NCI-H2029 treated with DMSO at 0.1 percent for 48 hours (cell line): ENCODE measurements at regions not wholly inside any gene's neighbourhood (a gene's known extent, or its start where the extent isn't known, plus 50 kb on each side); places are given as distances from the start of the nearest gene placed in this dataset.

Experiments used
- DNase-seq: peaks from one replicate; lab custom pipeline; 2025; lab: John Stamatoyannopoulos, UW

- no peak for DNase-seq
Measured at GRCh38 chr11:39294648-39295047, 2164.8 kb downstream of the LRRC4C start.

GRCh38 chr11:39288011-39288410 lies 2171.4 kb downstream of the LRRC4C start:
- DNase-seq = no peak

DNA sequence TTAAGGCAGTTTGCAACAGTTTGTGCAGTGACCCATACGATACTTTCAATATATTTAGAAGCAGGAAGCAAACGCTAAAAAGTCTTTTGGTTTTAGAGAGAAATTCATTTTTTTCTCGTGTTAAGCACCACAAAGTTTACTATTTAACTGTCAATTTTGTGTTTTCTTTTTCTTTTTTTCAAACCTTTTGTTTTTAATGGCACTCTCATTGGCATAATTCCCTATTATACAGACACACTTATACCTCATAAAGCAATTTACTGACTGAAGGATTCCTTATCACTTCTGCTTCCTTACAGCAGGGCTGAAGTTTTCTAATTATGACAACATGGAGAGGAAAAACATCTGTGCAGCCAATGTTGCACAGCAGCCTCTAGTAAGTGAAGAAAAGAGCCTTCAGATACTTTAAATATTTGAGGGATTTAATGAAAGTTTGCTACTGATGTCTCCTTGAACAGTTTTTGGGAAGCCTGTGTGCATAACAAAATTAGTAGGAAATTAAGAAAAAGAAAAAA lies 2191.2 kb downstream of the LRRC4C start:
- no peak for DNase-seq

GRCh38 chr11:39255648-39256047 lies 2203.8 kb downstream of the LRRC4C start:
- DNase-seq = no peak

DNA sequence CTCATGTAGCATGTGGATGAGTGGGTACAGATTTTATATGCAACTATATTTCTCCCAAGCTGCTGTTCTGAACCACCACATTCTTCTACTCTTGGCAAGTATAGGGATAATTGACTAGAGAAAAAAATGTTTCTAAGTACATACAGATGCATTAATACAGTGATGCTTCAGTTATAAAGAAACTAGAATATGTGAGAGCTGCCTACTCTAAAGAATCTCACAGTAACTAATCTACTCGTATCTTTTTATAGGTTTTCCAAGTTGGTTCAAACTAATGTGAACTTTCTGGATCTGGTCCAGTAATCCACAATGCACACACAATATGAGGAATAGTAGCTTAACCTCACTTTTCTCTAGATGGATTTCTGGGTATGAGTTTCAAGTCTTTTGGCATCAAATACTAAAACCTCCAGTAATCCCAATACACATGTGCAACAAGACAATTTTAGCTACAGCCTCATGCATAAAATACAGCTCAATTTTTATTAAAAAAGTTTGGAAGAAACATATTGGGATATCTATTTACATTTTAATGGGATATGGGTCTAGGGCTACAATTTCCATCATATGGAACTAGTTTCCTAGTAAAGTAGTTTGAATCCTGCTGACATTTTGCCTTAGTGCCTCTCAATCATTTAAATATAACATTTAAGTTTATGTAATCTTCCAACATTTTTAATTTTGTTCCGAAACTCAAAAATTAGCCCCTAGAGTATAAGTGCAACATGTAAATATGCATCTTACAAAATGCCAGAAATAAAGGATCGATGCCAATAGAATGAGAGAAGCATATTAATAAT lies 2209.7 kb downstream of the LRRC4C start:
- no peak for DNase-seq

DNA sequence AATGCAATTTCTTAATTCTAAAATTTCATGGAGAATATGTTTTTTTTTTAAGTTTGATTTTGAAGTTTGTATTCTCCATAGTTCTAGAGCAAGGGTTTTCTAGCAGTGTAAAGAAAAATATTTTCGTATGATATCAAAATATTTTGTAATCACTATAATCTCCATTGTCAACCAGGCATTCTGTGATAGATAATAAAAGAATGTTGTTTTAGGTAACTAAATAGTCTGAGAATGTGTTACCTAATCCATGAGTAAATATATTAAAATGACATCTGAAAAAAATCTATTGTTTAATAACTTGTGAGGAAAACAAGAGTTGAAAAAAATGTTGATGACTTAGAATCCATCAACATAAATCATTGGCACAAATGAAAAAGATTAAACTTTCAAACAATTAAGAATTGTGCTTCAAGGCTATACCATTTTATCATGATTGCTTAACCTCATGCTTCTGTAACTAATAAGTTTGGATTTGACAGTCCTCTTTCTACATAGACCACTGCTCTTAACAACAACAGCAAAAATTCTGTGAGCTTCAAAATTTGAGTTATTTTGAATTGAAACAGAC lies 2211.8 kb downstream of the LRRC4C start:
- DNase-seq = no peak

GRCh38 chr11:39239553-39239952 lies 2219.9 kb downstream of the LRRC4C start:
- DNase-seq = no peak

DNA sequence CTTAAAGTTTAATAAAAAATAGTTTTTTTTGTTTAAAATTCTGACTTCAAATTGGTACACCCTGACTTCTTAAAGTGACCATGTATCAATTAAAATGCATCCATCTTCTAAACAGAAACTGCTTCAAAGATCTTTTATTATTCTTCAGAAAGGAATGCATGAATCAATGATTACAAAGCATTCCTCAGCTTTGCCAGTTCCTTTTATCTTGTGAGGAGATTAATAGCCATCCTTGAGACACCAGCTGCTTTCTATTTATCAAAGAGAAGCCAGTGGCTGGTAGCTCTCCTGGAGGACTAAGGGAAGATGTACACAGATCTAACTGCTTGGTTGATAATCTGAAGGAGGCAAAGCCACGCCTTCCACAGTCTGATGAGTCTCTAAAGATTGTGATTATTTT lies 2222.5 kb downstream of the LRRC4C start:
- DNase-seq = no peak

- DNase-seq = no peak
Measured at GRCh38 chr11:39221550-39222138, 2237.8 kb downstream of the LRRC4C start.

DNA sequence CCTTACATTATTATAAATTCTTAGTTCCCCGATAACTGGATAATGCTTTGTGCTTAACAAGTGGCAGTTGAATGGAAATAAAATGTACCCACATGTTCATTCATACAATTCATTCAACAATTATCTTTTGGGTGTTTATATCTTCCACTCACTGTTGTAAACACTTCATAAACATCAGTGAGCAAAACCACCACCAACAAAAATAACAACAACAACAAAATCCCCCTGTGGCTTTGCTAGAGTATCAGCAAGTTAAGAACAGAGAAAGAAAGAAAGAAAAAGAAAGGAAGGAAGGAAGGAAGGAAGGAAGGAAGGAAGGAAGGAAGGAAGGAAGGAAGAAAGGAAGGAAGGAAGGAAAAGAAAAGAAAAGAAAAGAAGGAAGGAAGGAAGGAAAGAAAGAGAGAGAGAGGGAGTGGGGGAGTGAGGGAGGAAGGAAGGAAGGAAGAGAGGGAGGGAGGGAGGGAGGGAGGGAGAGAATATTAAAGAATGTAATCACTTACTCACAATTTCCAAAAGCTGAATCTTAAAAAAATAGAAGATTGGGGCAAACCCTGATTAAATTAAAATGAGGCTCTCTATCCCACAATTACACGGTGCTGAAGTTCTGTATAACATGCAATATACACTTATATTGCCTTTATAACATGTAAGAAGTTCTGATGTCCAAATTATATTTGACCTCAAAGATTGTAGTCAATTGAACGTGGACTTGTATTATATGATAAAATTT lies 2238.8 kb downstream of the LRRC4C start:
- no peak for DNase-seq

- no peak for DNase-seq
Measured at GRCh38 chr11:39220069-39220468, 2239.4 kb downstream of the LRRC4C start.

DNA sequence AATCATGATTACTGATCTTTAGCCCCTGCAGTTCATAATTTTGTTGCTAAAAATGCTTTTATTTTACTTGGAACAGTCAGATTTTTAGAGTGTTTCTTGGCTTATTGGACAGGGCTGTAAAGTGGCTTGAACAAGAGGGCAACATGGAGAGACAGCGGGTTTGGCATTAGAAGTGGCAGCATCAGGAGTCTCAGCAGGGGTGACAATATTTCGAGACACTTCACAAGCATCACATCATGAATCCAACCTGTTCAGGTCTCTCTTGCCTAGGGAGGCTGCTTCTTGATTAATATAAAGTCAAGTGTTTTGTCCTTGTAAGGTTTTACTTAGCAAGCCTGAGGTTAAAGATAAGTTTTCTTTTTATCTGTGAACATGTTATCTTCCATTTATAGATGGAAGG lies 2249.5 kb downstream of the LRRC4C start:
- DNase-seq = no peak

DNA sequence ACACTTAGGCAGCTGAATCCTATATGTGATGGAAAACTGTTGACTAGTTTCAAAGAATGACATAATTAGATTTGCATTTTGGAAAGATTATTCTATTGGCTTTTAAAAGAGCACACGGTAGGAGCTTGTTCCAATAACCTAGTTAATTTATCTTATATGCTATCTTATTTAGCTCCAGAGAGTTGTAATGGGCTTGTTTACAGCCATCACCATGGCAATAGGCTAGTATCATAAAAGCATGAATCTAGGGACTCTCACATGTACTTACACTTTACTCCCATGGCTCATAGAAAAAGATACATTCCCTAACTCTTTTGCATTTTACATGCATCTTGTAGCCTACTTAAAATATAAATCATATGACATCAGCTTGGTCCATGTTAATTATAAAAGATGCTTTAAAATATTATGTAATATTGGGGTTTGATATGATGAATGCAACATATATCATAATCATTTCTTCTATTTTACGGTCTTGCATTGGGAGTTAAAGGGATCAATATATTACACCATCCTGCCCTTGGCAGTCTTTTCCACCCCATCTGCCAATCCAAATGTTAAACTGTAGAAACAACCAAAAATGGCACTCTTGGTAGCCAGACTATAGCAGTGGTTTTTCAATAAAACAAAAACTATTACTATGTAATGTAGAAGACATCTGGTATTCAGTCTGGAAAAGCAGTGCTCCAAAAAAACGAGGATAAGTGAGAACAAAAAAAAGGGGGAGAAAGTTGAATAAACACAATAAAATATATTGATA lies 2254.0 kb downstream of the LRRC4C start:
- DNase-seq = no peak

DNA sequence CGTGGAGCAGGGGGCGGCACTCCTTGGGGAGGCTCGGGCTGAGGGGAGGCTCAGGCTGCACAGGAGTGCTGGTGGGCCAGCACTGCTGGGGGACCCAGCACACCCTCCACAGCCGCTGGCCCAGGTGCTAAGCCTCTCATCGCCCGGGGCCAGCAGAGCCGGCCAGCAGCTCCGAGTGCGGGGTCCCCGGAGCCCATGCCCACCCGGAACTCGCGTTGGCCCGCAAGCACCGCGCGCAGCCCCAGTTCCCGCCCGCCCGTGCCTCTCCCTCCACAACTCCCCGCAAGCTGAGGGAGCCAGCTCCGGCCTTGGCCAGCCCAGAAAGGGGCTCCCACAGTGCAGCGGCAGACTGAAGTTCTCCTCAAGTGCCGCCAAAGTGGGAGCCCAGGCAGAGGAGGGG lies 2266.8 kb downstream of the LRRC4C start:
- DNase-seq = no peak

- DNase-seq = no peak
Measured at GRCh38 chr11:39190751-39191150, 2268.7 kb downstream of the LRRC4C start.

- DNase-seq = no peak
Measured at GRCh38 chr11:39177678-39178077, 2281.8 kb downstream of the LRRC4C start.

DNA sequence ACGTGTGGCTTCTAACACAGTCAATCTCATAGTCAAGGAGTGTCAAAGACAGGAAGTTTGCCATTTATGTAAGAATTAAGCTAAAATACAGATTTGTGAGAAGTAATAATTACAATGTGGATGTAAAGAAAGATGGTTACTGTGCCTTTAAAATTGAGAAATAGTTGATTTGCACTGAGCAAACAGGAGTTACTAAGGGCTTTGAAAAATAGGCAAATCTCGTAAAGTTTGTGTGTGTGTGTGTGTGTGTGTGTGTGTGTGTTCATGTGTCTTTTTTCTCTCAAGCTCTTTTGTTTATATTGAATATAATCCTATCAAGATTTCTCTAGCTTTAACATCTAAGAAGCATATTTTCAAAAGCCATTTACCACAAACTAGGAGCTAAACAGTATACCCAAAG lies 2284.5 kb downstream of the LRRC4C start:
- DNase-seq = no peak

- no peak for DNase-seq
Measured at GRCh38 chr11:39174196-39174595, 2285.3 kb downstream of the LRRC4C start.

DNA sequence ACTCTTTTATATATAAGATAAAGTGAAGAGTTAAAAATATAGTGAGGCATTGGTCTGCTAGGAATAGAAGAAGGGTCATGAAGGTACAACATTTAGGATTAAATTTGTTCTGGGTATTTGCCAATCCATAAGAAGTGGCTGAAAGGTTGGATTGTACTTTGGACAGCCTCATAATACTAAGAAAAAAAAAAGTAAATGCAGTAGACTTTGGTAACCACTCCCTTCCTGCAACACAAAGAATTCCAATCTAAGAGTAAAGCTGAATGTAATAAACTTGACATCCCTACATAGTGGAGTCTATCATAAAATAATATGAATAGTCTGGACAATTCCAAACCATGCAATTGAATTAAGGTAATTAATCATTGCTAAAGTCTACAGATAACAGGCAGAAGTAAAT lies 2294.4 kb downstream of the LRRC4C start:
- DNase-seq = no peak

DNA sequence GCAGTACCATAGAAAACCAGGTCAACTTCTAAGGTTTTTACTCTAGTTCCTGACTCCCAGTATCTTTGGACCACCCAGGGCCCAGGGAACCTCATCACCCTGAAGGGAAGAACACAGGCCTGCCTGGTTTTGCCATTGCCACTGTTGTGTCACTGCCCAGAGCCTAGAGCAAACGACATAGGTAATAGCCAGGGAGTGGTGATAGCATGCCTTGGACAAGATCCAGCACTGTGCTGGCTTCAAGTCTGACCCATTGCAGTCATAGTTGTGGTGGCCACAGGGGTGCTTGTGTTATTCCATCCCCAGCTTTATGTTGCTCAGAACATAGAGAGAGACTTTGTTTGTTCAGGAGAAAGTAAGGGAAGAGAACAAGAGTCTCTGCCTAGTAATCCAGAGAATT lies 2310.2 kb downstream of the LRRC4C start:
- no peak for DNase-seq

GRCh38 chr11:39145346-39145745 lies 2314.1 kb downstream of the LRRC4C start:
- DNase-seq = no peak
